HG03060 (cell line): ENCODE measurements at regions not wholly inside any gene's neighbourhood (a gene's known extent, or its start where the extent isn't known, plus 50 kb on each side); places are given as distances from the start of the nearest gene placed in this dataset.

Experiments used
- ATAC-seq: cut with Tn5 transposase; IDR thresholded peaks from one replicate; pipeline ENCODE4 v1.9.1; 2021; ENCODE audit warnings: low read depth, moderate number of reproducible peaks; ENCODE audit not compliant: unreplicated experiment

DNA sequence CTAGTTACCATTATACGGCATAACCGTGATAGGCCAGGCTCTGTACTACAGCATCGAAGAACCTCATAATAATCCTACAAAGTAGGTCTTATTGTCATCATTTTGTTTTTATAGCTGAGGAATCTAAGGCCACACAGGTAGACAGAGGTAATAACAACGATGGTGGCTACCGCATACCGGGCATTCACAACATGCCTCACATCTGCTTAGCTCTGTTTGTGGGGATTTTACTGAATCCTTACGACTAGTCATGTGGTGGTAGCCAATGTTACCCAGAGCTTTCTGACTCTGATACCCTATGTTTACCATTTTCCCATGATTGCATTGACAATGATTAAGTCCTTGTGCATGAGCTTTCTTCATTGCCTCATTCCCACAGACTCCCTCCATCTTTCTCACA lies 269.4 kb downstream of the TCF7L2 start:
- ATAC-seq = no peak

GRCh38 chr10:113221756-113222168 lies 271.7 kb downstream of the TCF7L2 start:
- no peak for ATAC-seq

DNA sequence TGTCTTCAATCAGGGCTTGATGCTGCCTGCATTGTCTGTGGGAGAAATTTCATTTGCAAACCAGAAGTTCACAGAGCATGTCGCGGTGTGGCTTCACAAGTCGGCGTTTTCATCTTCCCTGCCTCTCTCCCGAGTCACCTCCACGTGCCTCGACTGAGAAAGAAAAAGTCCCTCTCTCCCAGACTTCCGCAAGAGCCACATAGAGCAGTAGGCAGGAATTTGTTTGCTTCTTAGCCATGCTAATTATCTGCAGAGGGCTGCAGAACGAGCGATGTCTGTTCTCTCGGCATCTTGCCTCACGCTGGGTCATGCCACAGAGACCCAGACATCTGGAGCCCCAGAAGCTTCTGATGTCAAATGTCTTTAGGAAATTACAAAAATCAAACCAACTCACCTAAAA lies 272.2 kb downstream of the TCF7L2 start:
- no peak for ATAC-seq

DNA sequence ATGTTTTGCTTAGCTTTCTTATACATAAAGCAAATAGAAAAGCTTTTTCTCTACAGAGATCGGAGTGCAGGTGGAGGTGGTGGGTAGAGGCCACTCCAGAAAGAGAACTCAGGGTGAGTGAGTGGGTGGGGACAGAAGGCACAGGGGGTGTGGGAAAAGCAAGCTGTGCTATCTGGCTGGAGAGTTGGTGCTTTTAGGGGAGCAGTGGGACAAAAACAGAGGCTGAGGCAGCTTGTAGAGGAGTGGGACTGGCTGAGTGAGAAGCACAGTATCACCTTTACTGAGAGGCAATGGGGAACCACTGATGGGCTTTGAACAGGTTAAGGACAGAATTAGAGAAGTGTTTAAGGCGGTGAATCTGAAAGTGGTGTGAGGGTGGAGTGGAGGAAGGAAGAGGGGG lies 275.3 kb downstream of the TCF7L2 start:
- no peak for ATAC-seq

GRCh38 chr10:113225903-113226302 lies 275.9 kb downstream of the TCF7L2 start:
- ATAC-seq = no peak

DNA sequence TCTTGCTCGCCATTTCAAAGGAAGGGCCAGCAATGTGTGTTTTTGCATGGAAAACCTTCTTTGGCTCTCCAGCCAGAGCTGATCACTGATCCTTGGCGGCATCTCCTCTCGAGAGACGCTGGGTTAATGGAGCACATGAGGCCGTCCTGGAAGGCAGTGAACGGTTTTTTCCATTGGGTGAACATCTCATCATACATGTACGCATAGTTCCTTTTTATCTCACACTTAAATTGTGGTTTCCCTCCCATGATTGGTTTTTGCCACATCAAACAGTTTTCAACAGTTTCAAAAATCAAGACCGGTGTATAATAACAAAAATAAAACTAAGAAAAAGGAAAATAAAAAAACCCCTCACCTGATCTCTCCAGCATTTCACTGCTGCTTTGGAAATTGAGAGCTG lies 276.4 kb downstream of the TCF7L2 start:
- no peak for ATAC-seq

- ATAC-seq = no peak
Observed at GRCh38 chr10:113226831-113227445, 276.9 kb downstream of the TCF7L2 start.

- ATAC-seq = peak; percentile 53
Observed at GRCh38 chr10:113228530-113228929, 278.5 kb downstream of the TCF7L2 start.

DNA sequence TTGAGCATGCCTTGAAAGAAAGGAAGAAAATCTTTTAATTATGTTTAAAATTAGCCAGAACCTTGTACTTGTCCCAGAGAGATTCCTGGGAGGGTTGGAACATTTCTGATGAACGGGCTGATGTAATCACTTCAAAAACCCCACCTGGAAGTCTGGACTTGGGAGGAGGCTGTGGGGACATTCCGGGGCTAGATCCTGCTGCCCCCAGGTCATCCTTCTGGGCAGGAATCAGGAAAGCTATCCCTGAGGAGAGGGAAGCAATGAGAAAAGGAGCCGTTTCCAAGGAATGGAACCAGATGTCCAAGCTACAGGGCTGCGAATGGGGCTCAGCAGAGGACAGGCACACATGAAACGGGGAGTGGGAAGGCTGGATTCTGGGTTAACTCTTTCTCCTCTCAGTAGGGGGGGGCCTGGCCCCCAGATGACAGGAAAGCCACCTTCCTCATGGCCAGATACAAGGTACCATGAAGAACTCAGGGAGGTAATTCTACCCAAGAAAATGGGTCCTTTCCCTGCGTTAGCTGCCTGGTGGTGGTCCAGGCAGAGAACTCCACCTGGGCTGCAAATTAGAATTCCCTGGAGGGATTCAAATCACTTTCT lies 280.1 kb downstream of the TCF7L2 start:
- no peak for ATAC-seq

- peak; percentile 56 for ATAC-seq
Observed at GRCh38 chr10:113232928-113233511, 283.0 kb downstream of the TCF7L2 start.

- ATAC-seq = no peak
Observed at GRCh38 chr10:113234481-113234880, 284.4 kb downstream of the TCF7L2 start.

- ATAC-seq = no peak
Observed at GRCh38 chr10:113235508-113235907, 285.5 kb downstream of the TCF7L2 start.

- ATAC-seq = no peak
Observed at GRCh38 chr10:113236998-113237397, 287.0 kb downstream of the TCF7L2 start.

GRCh38 chr10:113239566-113240350 lies 289.7 kb downstream of the TCF7L2 start:
- no peak for ATAC-seq

GRCh38 chr10:113240736-113241135 lies 290.7 kb downstream of the TCF7L2 start:
- no peak for ATAC-seq

DNA sequence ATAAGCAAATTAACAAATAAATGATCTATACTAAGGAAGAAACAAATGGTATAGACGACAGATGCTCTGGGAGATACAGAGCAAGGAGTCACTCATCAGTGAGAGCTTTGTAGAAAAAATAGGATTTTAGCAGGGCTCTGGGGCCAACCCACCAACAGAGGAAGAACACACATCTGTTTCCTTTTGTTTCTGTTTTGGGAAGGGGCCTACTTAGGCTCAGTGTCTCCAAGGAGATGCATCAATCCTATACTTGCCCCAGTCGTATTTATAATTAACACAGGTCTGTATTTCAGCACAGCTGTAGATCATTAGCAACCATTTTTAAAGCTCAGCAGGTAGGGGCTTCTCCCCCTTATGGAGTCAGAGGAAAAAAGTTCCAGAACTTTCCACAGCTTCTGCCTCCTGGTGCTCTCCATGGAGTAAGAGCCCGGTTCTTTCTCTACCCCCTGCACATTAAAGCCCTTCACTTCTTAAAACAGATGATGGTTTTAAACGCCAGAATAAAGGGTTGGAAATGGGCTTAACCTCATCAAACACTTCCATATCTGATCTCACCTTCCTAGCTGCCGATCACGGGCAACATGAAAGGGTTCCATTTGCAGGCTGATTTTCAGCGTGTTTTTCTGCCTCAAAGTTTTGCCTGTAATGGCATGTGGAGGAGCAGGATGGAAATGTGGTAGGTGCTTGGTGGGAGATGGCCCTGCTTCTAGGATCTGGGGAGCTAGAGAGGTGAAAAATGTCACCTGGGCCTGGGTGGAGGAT lies 291.7 kb downstream of the TCF7L2 start:
- no peak for ATAC-seq

DNA sequence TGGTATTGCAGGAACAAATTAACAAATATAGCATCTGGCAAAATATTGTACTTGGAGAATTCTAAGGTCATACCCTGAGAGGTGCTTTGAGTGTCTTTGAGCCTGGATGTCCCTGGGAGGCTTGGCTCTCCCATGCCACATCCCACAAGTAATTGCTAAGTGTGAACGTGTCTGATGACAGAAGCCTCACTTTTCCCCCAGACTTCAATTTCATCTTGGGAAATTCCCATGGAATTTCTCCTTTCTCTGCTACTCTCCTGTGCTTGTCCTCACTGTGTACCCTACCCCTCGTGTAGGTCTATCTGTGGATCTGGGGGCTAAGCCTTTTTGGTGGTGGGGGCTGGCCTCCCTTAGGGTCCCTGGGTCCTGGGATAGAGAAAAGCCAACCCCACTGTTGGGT lies 293.3 kb downstream of the TCF7L2 start:
- no peak for ATAC-seq

- no peak for ATAC-seq
Observed at GRCh38 chr10:113244750-113245149, 294.7 kb downstream of the TCF7L2 start.

DNA sequence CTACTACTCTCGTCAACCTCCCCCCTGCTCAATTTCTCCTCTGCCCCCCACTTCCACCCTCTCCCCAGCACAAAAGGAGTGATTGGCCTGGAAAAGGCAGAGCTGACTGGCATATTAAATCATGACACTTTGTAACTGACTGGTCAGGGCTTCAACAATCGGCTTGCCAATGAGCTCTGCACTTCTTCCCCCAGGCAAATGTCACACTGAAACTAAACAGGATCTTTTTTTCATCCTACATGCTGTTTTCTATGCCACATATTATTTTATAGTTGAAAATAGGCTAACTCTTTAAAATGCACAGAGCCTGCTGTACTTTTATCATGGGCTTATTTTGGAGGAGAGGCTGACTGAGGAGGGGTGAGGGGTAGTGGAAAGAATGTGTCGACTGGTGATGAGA lies 295.2 kb downstream of the TCF7L2 start:
- ATAC-seq = no peak

DNA sequence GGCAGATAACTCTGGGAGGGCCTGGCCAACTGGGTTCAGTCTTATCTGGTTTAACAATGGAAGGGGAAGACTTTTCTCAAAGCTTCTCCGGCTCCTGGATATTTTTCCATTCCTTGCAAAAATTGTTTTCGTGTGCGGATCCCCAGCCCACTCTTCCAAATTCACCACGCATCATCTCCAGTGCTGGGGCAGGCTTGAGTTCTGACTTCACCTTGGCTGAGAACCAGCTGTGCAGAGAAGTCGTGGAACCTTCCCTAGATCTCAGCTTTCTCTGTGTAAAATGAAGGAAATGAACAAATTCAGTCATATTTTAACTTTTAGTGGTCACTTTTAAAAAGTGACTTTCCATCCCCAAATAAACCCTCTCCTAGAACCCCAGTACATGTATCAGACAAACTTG lies 297.0 kb downstream of the TCF7L2 start:
- no peak for ATAC-seq
